ENCODE measurements at regions not wholly inside any gene's neighbourhood (a gene's known extent, or its start where the extent isn't known, plus 50 kb on each side); places are given as distances from the start of the nearest gene placed in this dataset.

- no peak for TF ChIP-seq CTCF (IDR thresholded peaks at IDR 0.05)
Observed at GRCh38 chr18:45228796-45229388, 386.4 kb upstream of the SLC14A2 start.

GRCh38 chr18:45231617-45232016, 383.7 kb upstream of the SLC14A2 start:
- no peak for TF ChIP-seq CTCF (IDR thresholded peaks at IDR 0.05)

GRCh38 chr18:45232061-45232460, 383.2 kb upstream of the SLC14A2 start:
- no peak for TF ChIP-seq CTCF (IDR thresholded peaks at IDR 0.05)

GRCh38 chr18:45236676-45237075, 378.6 kb upstream of the SLC14A2 start:
- no peak for TF ChIP-seq CTCF (IDR thresholded peaks at IDR 0.05)

- no peak for TF ChIP-seq CTCF (IDR thresholded peaks at IDR 0.05)
Observed at GRCh38 chr18:45237343-45238098, 377.8 kb upstream of the SLC14A2 start.

- TF ChIP-seq CTCF (IDR thresholded peaks at IDR 0.05), result no peak
Observed at GRCh38 chr18:45241271-45241670, 374.0 kb upstream of the SLC14A2 start.

GRCh38 chr18:45241982-45242565, 373.2 kb upstream of the SLC14A2 start:
- TF ChIP-seq CTCF (IDR thresholded peaks at IDR 0.05), result no peak

Data from LNCAP (cell line).